ENCODE measurements at regions not wholly inside any gene's neighbourhood (a gene's known extent, or its start where the extent isn't known, plus 50 kb on each side); places are given as distances from the start of the nearest gene placed in this dataset.

DNA sequence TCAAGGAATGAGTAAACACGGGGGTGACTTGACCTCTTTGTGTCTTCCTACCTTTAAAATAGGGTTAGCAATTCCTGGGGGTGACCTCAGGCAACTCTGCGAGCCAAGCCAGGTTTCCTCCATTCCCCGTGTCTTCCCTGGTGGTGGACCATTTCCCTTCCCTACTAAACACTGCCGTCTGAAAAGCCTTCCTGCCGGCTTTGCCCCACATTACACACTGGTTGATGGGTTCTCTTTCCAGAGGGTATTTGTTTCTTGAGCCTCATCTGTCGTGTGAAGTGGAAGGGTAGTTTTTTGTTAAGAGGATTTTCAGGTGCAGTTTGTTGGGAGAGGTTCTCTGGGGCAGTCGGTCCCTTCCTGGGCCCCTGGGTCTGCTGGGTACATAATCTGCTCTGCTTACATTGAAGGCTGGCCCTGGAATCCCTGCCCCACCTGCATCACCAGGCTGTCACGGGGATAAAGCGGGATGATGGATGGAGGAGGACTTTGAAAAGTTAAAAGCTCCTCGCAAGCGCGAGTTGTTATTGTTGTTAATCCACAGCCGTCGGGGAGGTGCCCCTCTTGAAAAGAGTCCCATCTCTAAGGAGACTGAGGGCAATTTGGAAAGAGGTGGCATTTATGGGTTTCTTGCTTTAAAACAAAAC is 175.4 kb upstream of the SPRED2 start:
- H3K9me3 Mint-ChIP-seq: peaks cover 0 to 4% (median 0%) of the 10 kb centered on the region in 7 donors
- no peak overlapping the region for H3K4me3 ChIP-seq (replicated peaks in 1 of 3; ENCODE audit: low read depth in 2 of 3, low read length in 3 of 3)
- no peak overlapping the region for H3K27ac ChIP-seq (ENCODE audit: low read depth in 1 of 2, low read length in 2 of 2)
- intact Hi-C loops (cut with micrococcal nuclease): no loop called here
- H3K27me3 ChIP-seq (ENCODE audit: control insufficient read depth in 2 of 2, insufficient read depth in 2 of 2, low read length in 2 of 2): no peaks in the 10 kb centered on the region
- H3K4me2 ChIP-seq (replicated peaks; ENCODE audit: extremely low read depth, low read length, poor library complexity, severe bottlenecking): no peak overlapping the region
- H3K9ac ChIP-seq (ENCODE audit: insufficient read depth, low read length, poor library complexity, severe bottlenecking): no peak overlapping the region
- H3K27me3 Mint-ChIP-seq (ENCODE audit: low read depth in 3 of 3): peaks cover 0 to 8% (median 2%) of the 10 kb centered on the region in 3 donors
- H3K4me1 ChIP-seq (ENCODE audit: control insufficient read depth in 1 of 2, insufficient read depth in 2 of 2, low read length in 2 of 2): peaks cover 25 to 32% of the 10 kb centered on the region in 2 donors
- no peaks in the 10 kb centered on the region for H3K9me3 ChIP-seq (replicated peaks in 1 of 2; ENCODE audit: control insufficient read depth in 1 of 2, insufficient read depth in 1 of 2, low read length in 2 of 2)
- H2AFZ ChIP-seq (ENCODE audit: insufficient read depth, low read depth, low read length, poor library complexity, severe bottlenecking): no peak overlapping the region
- WGBS (ENCODE audit: insufficient coverage): 100% methylated on average over 1 of the region's 14 CpGs
- no peaks in the 10 kb centered on the region for H3K36me3 ChIP-seq (replicated peaks in 1 of 2; ENCODE audit: control insufficient read depth in 1 of 2, insufficient read depth in 2 of 2, low read length in 2 of 2)
- H3K36me3 Mint-ChIP-seq: no peaks in the 10 kb centered on the region
- H3K79me2 ChIP-seq (ENCODE audit: insufficient read depth, low read length): no peaks in the 10 kb centered on the region
- H3K4me1 Mint-ChIP-seq: peaks cover 33% of the 10 kb centered on the region
- H3K27ac Mint-ChIP-seq: no peak overlapping the region
- TF ChIP-seq, protein P1, sequence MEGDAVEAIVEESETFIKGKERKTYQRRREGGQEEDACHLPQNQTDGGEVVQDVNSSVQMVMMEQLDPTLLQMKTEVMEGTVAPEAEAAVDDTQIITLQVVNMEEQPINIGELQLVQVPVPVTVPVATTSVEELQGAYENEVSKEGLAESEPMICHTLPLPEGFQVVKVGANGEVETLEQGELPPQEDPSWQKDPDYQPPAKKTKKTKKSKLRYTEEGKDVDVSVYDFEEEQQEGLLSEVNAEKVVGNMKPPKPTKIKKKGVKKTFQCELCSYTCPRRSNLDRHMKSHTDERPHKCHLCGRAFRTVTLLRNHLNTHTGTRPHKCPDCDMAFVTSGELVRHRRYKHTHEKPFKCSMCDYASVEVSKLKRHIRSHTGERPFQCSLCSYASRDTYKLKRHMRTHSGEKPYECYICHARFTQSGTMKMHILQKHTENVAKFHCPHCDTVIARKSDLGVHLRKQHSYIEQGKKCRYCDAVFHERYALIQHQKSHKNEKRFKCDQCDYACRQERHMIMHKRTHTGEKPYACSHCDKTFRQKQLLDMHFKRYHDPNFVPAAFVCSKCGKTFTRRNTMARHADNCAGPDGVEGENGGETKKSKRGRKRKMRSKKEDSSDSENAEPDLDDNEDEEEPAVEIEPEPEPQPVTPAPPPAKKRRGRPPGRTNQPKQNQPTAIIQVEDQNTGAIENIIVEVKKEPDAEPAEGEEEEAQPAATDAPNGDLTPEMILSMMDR (IDR thresholded peaks at IDR 0.05): no peak
- no peaks in the 10 kb centered on the region for H4K20me1 ChIP-seq (ENCODE audit: insufficient read depth, low read length)
- H3K4me3 Mint-ChIP-seq: no peak overlapping the region
- no peak for DNase-seq

- no peak for DNase-seq
- Mint-ChIP-seq H3K27me3 (ENCODE audit: low read depth in 3 of 3) (peaks cover 2 to 11% (median 2%) of the 10 kb centered on the region in 3 donors), H3K9me3 (peaks cover 0 to 6% (median 2%) of the 10 kb centered on the region in 7 donors), H3K36me3 (no peaks in the 10 kb centered on the region), H3K4me1 (peaks cover 33% of the 10 kb centered on the region), H3K4me3 (no peak overlapping the region), H3K27ac (peak overlapping the region in 2 of 7 donors; percentile 53 to 79)
- Histone ChIP-seq H3K4me3 (replicated peaks in 1 of 3; ENCODE audit: low read depth in 2 of 3, low read length in 3 of 3) (peak overlapping the region in 1 of 3 experiments; percentile 45), H3K27me3 (ENCODE audit: control insufficient read depth in 2 of 2, insufficient read depth in 2 of 2, low read length in 2 of 2) (no peaks in the 10 kb centered on the region), H3K4me1 (ENCODE audit: control insufficient read depth in 1 of 2, insufficient read depth in 2 of 2, low read length in 2 of 2) (peaks cover 25 to 32% of the 10 kb centered on the region in 2 donors), H2AFZ (ENCODE audit: insufficient read depth, low read depth, low read length, poor library complexity, severe bottlenecking) (no peak overlapping the region), H4K20me1 (ENCODE audit: insufficient read depth, low read length) (no peaks in the 10 kb centered on the region), H3K9me3 (replicated peaks in 1 of 2; ENCODE audit: control insufficient read depth in 1 of 2, insufficient read depth in 1 of 2, low read length in 2 of 2) (no peaks in the 10 kb centered on the region), H3K27ac (ENCODE audit: low read depth in 1 of 2, low read length in 2 of 2) (peak overlapping the region in 1 of 2 donors; percentile 69), H3K9ac (ENCODE audit: insufficient read depth, low read length, poor library complexity, severe bottlenecking) (no peak overlapping the region), H3K36me3 (replicated peaks in 1 of 2; ENCODE audit: control insufficient read depth in 1 of 2, insufficient read depth in 2 of 2, low read length in 2 of 2) (no peaks in the 10 kb centered on the region), H3K79me2 (ENCODE audit: insufficient read depth, low read length) (no peaks in the 10 kb centered on the region), H3K4me2 (replicated peaks; ENCODE audit: extremely low read depth, low read length, poor library complexity, severe bottlenecking) (peak overlapping the region; percentile 49)
- TF ChIP-seq, protein P1 (IDR thresholded peaks at IDR 0.05): no peak
- intact Hi-C loops (cut with micrococcal nuclease): no loop called here
Measured at GRCh38 chr2:65605743-65606058, 173.3 kb upstream of the SPRED2 start.

Data from CD14-positive monocyte (primary cell).